Lower lobe of right lung (tissue), 2 donors: ENCODE measurements at regions not wholly inside any gene's neighbourhood (a gene's known extent, or its start where the extent isn't known, plus 50 kb on each side); places are given as distances from the start of the nearest gene placed in this dataset.

ENCODE experiments used
- ATAC-seq, 2 donors: fragments of 200-7000 bp; cut with Tn5 transposase; one replicate each; pipeline ENCODE4 v1.9.1; 2020 to 2022; ENCODE audit warnings: mild to moderate bottlenecking in 2 of 2, moderate library complexity in 2 of 2
- DNase-seq: peaks from one replicate; pipeline ENCODE4 v3.0.0-alpha.2; 2020
- H3K27ac ChIP-seq: fragments of 200-600 bp; one replicate; pipeline ENCODE4 v1.8.0; 2022
- H3K27me3 ChIP-seq: fragments of 200-600 bp; one replicate; pipeline ENCODE4 v1.8.0; 2022; ENCODE audit warnings: low read depth
- H3K36me3 ChIP-seq: fragments of 200-600 bp; one replicate; pipeline ENCODE4 v1.8.0; 2022; ENCODE audit warnings: mild to moderate bottlenecking
- H3K4me1 ChIP-seq: fragments of 200-600 bp; one replicate; pipeline ENCODE4 v1.8.0; 2022
- H3K4me3 ChIP-seq: fragments of 200-600 bp; one replicate; pipeline ENCODE4 v1.8.0; 2022; ENCODE audit warnings: mild to moderate bottlenecking
- H3K9me3 ChIP-seq: fragments of 200-600 bp; one replicate; pipeline ENCODE4 v1.8.0; 2022
- CTCF ChIP-seq: fragments of 200-600 bp; IDR thresholded peaks from one replicate; pipeline ENCODE4 v1.8.0; 2022; ENCODE audit warnings: antibody characterized with exemption, mild to moderate bottlenecking
- intact Hi-C: fragments of 100-400 bp; cut with DNase I; formaldehyde crosslinking; loops from one replicate; pipeline ENCODE4 v1.11.0; 2022
- donor health status: DM: no; HTN: yes; CAD: no; lungs with severe emphysema.

- no peak for TF ChIP-seq CTCF
- DNase-seq: no peak
- H3K9me3 ChIP-seq: no peaks in the 10 kb centered on the region
- no peaks in the 10 kb centered on the region for H3K27me3 ChIP-seq
- intact Hi-C loops: no loop called here
- no peak for ATAC-seq
- no peak overlapping the region for H3K4me3 ChIP-seq
- H3K4me1 ChIP-seq: peaks cover 20% of the 10 kb centered on the region
- no peak overlapping the region for H3K27ac ChIP-seq
- no peaks in the 10 kb centered on the region for H3K36me3 ChIP-seq
Observed at GRCh38 chr6:56853541-56853940, 101.4 kb upstream of the BEND6 start.

- Histone ChIP-seq H3K27me3 (no peaks in the 10 kb centered on the region), H3K27ac (peak overlapping the region; percentile 37), H3K4me3 (no peak overlapping the region), H3K9me3 (no peaks in the 10 kb centered on the region), H3K36me3 (no peaks in the 10 kb centered on the region), H3K4me1 (peaks cover 20% of the 10 kb centered on the region)
- ATAC-seq (no peak), DNase-seq (no peak)
- no peak for TF ChIP-seq CTCF
- intact Hi-C loops: no loop called here
Observed at GRCh38 chr6:56852260-56853010, 102.5 kb upstream of the BEND6 start.

- Histone ChIP-seq H3K27ac (peak overlapping the region; percentile 37), H3K4me1 (peaks cover 20% of the 10 kb centered on the region), H3K4me3 (peak overlapping the region; percentile 51), H3K9me3 (no peaks in the 10 kb centered on the region), H3K36me3 (no peaks in the 10 kb centered on the region), H3K27me3 (no peaks in the 10 kb centered on the region)
- intact Hi-C loops: no loop called here
- ATAC-seq (peak; percentile 88 to 91), DNase-seq (no peak)
- TF ChIP-seq CTCF: peak; percentile 66
Observed at GRCh38 chr6:56851541-56852259, 103.2 kb upstream of the BEND6 start.

- ATAC-seq: peak; percentile 21 to 39
- peak overlapping the region; percentile 15 for H3K27ac ChIP-seq
Observed at GRCh38 chr6:56851074-56851473, 103.8 kb upstream of the BEND6 start.

GRCh38 chr6:56850626-56851025 is 104.3 kb upstream of the BEND6 start:
- Histone ChIP-seq H3K9me3 (no peaks in the 10 kb centered on the region), H3K4me3 (peak overlapping the region; percentile 51), H3K36me3 (no peaks in the 10 kb centered on the region), H3K27me3 (no peaks in the 10 kb centered on the region), H3K27ac (no peak overlapping the region), H3K4me1 (peaks cover 20% of the 10 kb centered on the region)
- no peak for ATAC-seq
- TF ChIP-seq CTCF: no peak
- intact Hi-C loops: no loop called here
- no peak for DNase-seq

More at GRCh38 chr6:56851074-56851473, 103.8 kb upstream of the BEND6 start:
- Histone ChIP-seq H3K27me3 (no peaks in the 10 kb centered on the region), H3K4me1 (peaks cover 20% of the 10 kb centered on the region), H3K36me3 (no peaks in the 10 kb centered on the region), H3K4me3 (peak overlapping the region; percentile 51), H3K9me3 (no peaks in the 10 kb centered on the region)
- DNase-seq: no peak
- TF ChIP-seq CTCF: no peak
- intact Hi-C loops: no loop called here
